HepG2 (cell line): ENCODE measurements at regions not wholly inside any gene's neighbourhood (a gene's known extent, or its start where the extent isn't known, plus 50 kb on each side); places are given as distances from the start of the nearest gene placed in this dataset.

ENCODE experiments used
- CREM ChIP-seq, 2 experiments: sonication (generic) in 1 of 2; formaldehyde crosslinking in 1 of 2; IDR thresholded peaks; 2 replicates each; pipeline versions ENCODE4 v1.4.0 to v1.6.1; 2016 to 2020; ENCODE audit warnings: antibody characterized with exemption in 1 of 2, mild to moderate bottlenecking in 1 of 2, missing genetic modification reagents in 1 of 2
- KIAA2018 ChIP-seq: sonication (generic); formaldehyde crosslinking; IDR thresholded peaks from 2 replicates; pipeline ENCODE4 v1.5.0; 2020; ENCODE audit warnings: mild to moderate bottlenecking, missing genetic modification reagents, borderline replicate concordance
- POGK ChIP-seq: sonication (generic); formaldehyde crosslinking; conservative IDR thresholded peaks from 2 replicates; pipeline ENCODE4 v1.8.0; 2022; ENCODE audit warnings: mild to moderate bottlenecking, moderate library complexity, missing genetic modification reagents
- SIX4 ChIP-seq: sonication (generic); formaldehyde crosslinking; IDR thresholded peaks from 2 replicates; pipeline ENCODE4 v1.4.0; 2020; ENCODE audit warnings: missing genetic modification reagents
- ZBTB3 ChIP-seq: sonication (generic); formaldehyde crosslinking; IDR thresholded peaks from 2 replicates; pipeline ENCODE4 v1.4.0; 2020; ENCODE audit warnings: low read depth, mild to moderate bottlenecking, moderate library complexity, missing genetic modification reagents, borderline replicate concordance
- ZMYM4 ChIP-seq: sonication (generic); formaldehyde crosslinking; IDR thresholded peaks from 2 replicates; pipeline ENCODE4 v1.8.1; 2023; ENCODE audit warnings: mild to moderate bottlenecking, missing genetic modification reagents
- ZNF598 ChIP-seq: sonication (generic); formaldehyde crosslinking; IDR thresholded peaks from 2 replicates; pipeline ENCODE4 v1.5.1; 2020; ENCODE audit warnings: mild to moderate bottlenecking, missing genetic modification reagents, borderline replicate concordance
- ZNF879 ChIP-seq: sonication (generic); formaldehyde crosslinking; IDR thresholded peaks from 2 replicates; pipeline ENCODE4 v1.8.1; 2023; ENCODE audit warnings: missing genetic modification reagents

- no peak for TF ChIP-seq SIX4
- no peak for TF ChIP-seq ZMYM4 (CRISPR knock-in tag)
- no peak for TF ChIP-seq ZNF879 (CRISPR knock-in tag)
- TF ChIP-seq ZBTB3 (CRISPR knock-in tag) = no peak
- TF ChIP-seq KIAA2018 (CRISPR knock-in tag) = no peak
- no peak for TF ChIP-seq CREM (IDR thresholded peaks at IDR 0.05)
- no peak for TF ChIP-seq CREM (CRISPR knock-in tag; IDR thresholded peaks at IDR 0.05)
- TF ChIP-seq ZNF598 (CRISPR knock-in tag) = no peak
- no peak for TF ChIP-seq POGK
These were observed 75.2 kb downstream of the MICALL2 start (continued) for GRCh38 chr7:1384113-1384415.
